ENCODE measurements at regions not wholly inside any gene's neighbourhood (a gene's known extent, or its start where the extent isn't known, plus 50 kb on each side); places are given as distances from the start of the nearest gene placed in this dataset.

DNA sequence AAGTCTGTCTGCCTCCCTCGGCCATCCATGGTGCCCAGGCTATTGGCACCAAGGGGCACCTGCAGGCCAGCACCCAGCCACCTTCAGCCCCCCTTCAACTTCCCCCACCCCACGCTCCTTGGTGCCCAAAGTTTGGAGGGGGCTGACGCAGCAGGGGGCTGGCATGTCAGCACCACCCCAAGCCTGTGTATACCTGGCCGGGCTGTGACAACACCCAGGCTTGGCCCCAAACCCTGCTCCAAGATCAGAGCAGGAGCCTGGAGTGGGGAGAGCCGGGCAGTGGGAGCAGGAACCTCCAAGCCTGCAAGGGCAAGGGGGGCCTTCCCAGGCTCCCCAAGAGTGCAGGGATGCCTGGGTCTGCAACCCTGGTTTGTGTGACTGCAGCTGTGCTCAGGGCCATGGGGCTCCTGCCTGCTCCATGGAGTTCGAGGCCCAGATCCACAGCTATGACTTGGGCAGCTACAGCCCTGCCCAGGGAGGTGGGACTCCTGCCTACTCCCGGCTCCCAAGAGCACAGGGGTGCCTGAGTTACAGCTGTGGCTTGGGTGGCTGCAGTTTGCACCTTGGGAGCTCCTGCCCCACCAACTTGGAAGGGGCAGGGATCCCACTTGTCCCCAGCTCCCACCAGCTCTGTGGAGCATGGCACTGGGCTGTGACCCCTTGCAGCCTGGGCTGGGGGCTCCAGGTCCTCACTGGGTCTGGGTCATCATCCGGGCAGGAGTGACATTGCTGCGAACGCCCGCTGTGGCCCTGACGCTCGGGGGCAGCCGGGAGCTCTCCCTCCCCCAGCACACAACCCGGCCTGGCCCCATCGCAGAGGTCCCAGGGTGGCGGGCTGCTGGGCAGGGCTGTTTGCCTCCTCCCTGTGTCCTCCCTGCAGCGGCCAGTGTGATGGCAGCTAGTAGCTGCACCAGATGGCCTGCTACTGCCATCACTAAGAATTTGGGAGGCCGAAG, 175.5 kb upstream of the SDK2 start:
- DNase-seq (ENCODE audit: low read depth in 1 of 2, low spot score in 1 of 2) = no peak
- in situ Hi-C loops (cut with HindIII; ENCODE audit: low pct_unique_long_range_greater_than_20kb, low sequenced_read_pairs) = no loop called here
- no peak for TF ChIP-seq JUND (IDR thresholded peaks at IDR 0.05; ENCODE audit: low read depth)

DNA sequence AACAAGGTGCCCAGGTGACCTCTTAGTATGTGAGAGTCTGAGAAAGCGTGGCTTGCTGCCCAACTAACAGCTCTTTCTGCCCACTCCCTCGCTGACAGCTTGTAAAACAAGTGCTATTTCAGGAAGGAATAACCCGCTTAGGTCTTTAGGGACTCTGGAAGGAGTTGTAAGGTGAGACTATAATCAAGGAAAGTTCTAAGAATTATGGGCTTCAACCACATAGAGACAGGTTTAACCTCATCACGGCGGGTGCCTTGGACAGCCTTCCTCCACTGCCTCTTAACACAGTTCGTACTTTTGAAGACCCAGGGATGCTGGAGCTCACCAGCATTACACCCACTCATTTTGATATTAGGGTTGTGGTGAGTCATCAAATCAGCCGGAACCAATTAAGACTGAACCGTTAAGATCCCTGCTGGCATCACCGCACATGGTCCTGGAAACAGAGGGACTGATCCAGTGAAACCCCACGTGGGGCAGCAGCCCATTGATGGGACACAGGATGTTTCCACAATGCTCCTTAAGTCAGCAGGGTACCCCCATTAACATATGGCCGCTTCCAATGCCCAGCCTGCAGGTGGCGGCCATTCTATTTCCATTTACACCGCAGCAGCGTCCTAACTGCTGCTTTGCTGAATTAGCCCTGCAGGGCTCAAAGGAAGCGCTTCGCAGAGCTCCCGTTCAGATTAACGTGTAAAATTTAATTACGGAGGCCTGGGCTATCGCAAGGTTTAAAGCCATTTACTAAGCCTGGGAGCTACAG, 176.6 kb upstream of the SDK2 start:
- TF ChIP-seq JUND (IDR thresholded peaks at IDR 0.05; ENCODE audit: low read depth) = no peak
- DNase-seq (ENCODE audit: low read depth in 1 of 2, low spot score in 1 of 2) = peak in 1 of 2 experiments; percentile 8
- in situ Hi-C loops (cut with HindIII; ENCODE audit: low pct_unique_long_range_greater_than_20kb, low sequenced_read_pairs) = no loop called here

DNA sequence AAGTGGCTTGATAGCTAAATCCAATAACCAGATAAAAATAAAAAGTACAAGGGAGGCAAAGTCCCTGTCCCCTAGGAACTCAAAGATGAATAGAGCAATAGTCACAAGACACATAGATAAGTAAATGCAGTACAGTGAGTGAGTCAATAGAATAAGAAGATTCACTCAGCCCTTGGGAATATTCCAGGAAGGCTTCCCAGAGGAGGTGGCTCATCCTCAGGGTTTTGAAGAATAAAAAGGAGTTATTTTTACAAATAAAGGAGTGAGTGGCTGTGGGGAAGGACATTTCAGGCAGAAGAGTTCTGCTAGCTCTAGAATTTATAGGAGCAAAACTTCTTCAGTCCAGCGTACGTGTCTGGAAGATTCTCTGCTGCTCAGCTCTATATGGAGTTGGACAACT, 177.4 kb upstream of the SDK2 start:
- in situ Hi-C loops (cut with HindIII; ENCODE audit: low pct_unique_long_range_greater_than_20kb, low sequenced_read_pairs) = no loop called here
- DNase-seq (ENCODE audit: low read depth in 1 of 2, low spot score in 1 of 2) = no peak
- TF ChIP-seq JUND (IDR thresholded peaks at IDR 0.05; ENCODE audit: low read depth) = no peak

DNA sequence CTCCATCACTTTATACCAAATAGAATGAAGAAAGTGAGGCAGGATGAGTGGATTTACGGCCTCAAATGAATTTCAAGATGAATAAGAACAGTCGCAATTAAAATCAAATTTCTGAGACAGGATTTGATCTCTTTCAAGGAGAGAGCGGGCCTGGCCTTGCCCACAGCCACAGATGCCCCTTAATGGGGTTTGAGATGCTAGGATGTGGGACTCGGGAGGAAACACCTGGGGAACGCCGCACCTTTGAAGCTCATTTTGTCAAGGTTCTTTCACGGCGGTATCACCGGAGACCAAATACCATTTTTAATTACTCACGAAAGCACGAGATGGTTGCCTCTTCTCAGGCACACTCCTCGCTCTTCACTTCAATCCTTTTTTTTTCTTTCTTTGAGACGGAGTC, 178.1 kb upstream of the SDK2 start:
- in situ Hi-C loops (cut with HindIII; ENCODE audit: low pct_unique_long_range_greater_than_20kb, low sequenced_read_pairs) = no loop called here
- no peak for DNase-seq (ENCODE audit: low read depth in 1 of 2, low spot score in 1 of 2)
- no peak for TF ChIP-seq JUND (IDR thresholded peaks at IDR 0.05; ENCODE audit: low read depth)

DNA sequence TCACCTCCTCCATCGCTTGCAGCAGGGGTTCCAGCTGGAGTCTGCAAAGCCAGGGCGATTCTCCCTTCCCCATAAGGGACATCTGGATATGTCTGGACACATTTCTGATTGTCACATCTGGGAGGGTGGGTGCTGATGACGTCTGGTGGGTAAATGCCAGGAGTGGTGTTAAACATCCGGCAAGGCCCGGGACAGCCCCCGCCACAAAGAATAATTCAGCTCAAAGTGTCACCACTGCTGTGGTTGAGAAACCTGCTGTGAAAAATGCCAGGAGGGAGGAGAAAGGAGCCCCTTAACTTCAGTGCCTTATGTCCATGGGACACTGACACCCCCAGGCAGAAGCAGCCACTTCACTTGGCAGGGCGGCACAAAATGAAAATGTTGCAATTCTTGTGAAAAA, 179.4 kb upstream of the SDK2 start:
- no peak for TF ChIP-seq JUND (IDR thresholded peaks at IDR 0.05; ENCODE audit: low read depth)
- no peak for DNase-seq (ENCODE audit: low read depth in 1 of 2, low spot score in 1 of 2)
- in situ Hi-C loops (cut with HindIII; ENCODE audit: low pct_unique_long_range_greater_than_20kb, low sequenced_read_pairs) = no loop called here

DNA sequence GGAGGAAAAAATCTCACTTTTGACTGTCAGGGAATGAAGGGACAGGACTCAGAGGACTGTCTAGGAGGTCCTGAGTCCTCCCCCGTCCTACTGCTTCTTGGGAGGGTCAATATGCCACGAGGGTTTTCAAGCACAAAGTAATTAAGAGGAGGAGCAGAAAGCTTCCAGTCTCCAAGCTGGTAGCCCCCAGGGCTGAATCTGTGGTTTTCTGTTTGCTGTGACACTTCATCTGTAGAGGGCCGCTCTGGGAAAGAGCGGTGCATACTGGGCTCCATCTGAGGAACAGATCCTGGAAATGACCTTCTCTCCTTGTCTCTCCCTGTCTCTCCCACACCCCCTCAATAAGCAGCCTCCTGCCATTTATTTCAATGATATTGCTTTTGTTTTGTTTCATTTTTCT, 180.1 kb upstream of the SDK2 start:
- TF ChIP-seq JUND (IDR thresholded peaks at IDR 0.05; ENCODE audit: low read depth) = no peak
- DNase-seq (ENCODE audit: low read depth in 1 of 2, low spot score in 1 of 2) = peak in 1 of 2 experiments; percentile 13

DNA sequence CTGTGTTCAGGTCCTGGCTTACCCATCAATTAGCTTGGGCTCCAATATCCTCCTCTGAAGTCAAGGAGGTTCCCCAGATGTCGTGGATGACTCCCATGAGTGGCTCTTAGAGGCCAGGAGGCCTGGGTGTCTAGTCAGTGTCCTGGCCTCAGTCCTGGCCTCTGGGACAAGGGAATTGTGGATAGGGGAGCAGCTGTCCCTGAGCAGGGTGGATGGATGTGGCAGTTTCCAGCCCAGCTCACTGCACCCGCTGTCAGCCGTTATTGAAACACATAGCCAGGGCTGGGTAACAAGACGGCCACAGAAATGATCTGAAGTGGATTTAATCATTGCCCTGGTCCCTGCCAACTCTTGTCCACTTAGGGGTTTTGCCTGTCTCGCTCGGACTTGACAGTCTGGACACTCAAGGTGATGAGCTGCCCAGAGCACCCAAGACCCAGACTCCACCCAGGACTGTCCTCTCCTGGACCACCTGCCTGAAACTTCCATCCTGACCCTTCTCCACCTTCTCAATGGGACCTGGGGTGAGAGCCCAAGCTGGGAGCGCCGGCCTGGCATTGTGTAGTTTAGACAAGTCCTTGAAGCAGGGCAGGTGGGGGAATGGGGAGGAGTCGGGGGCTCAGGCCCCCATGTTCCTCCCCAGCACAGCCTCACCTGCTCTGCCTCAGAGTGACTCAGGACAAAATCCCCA, 182.1 kb upstream of the SDK2 start:
- in situ Hi-C loops (cut with HindIII; ENCODE audit: low pct_unique_long_range_greater_than_20kb, low sequenced_read_pairs) = no loop called here
- no peak for TF ChIP-seq JUND (IDR thresholded peaks at IDR 0.05; ENCODE audit: low read depth)
- no peak for DNase-seq (ENCODE audit: low read depth in 1 of 2, low spot score in 1 of 2)

More for the DNA sequence above, 180.1 kb upstream of the SDK2 start:
- in situ Hi-C loops (cut with HindIII; ENCODE audit: low pct_unique_long_range_greater_than_20kb, low sequenced_read_pairs) = no loop called here

DNA sequence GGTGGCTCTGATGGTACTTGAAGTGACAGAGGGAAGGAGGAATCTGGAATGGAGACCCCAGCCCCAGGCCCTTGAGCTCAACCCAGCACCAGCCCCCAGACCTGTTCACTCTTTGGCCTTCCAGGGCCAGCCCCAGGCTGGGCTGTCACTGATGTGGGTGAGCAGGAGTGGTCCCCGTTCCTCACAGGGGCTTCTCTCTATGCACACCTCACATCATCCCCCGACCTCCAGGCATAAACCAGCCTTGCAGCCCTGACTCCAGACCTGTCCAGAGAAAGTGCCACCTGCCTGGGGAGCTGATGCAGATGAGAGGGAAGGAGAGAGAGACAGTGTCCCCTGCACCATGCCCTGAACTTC, 182.6 kb upstream of the SDK2 start:
- no peak for DNase-seq (ENCODE audit: low read depth in 1 of 2, low spot score in 1 of 2)
- no peak for TF ChIP-seq JUND (IDR thresholded peaks at IDR 0.05; ENCODE audit: low read depth)
- in situ Hi-C loops (cut with HindIII; ENCODE audit: low pct_unique_long_range_greater_than_20kb, low sequenced_read_pairs) = no loop called here

DNA sequence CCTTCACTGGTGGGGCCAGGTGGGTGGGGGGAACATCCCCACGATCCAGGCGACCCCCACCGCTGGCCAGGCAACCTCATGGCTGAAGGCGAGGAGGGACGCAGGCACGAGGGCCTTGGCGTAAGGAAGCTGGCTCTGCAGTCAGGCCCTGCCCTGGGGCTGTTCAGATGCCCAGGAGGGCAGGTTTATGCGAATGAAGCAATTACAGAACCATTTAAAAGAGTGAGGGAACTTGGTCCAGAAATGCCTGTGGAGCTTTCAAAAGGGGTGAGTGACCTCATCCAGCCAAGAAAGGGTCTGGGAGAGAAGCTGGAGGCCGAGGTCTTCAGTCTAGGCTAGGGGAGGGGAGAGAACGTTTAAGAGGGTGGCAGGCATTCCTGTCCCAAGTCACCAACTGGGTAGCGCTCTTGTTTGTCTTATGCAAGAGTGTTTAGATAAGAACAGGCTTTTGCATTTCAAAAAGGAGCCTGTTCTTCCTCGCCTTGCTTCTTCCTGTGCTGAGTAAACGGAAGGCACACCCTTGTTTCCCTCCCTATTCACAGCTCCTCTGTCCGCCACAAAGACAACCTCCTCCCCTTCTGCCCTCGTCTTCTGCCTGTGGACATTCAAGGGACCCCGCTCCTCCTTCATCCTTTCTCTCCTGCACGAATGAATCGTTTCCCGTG, 183.5 kb upstream of the SDK2 start:
- in situ Hi-C loops (cut with HindIII; ENCODE audit: low pct_unique_long_range_greater_than_20kb, low sequenced_read_pairs) = no loop called here
- DNase-seq (ENCODE audit: low read depth in 1 of 2, low spot score in 1 of 2) = peak; percentile 31 to 59
- TF ChIP-seq JUND (IDR thresholded peaks at IDR 0.05; ENCODE audit: low read depth) = no peak

DNA sequence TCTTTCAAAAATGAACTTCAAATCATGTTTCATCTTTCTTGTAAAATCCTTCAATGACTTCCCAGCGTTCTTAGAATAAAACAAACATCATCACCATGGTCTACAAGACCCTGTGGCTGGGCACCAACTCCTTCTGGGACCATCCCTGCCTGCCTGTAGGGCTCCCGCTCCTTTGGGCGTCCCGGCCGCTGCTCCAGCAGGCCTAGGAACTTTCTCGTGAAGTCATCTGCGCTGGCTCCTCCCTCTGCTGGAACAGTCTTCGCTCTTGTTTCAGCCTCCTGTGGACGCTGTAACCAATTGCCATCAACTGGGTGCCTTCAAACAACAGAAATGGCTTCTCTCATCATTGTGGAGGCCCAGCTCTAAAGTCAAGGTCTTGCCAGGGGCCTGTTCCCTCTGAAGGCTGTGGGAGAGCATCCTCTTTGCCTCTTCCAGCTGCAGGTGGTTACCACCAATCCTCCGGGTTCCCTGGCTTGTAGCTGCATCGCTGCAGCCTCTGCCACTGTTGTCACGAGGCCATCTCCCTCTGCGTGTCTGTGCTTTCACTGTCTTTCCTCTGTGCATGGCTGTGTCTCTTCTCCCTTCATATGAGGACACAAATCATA, 185.5 kb upstream of the SDK2 start:
- in situ Hi-C loops (cut with HindIII; ENCODE audit: low pct_unique_long_range_greater_than_20kb, low sequenced_read_pairs) = no loop called here
- DNase-seq (ENCODE audit: low read depth in 1 of 2, low spot score in 1 of 2) = no peak
- no peak for TF ChIP-seq JUND (IDR thresholded peaks at IDR 0.05; ENCODE audit: low read depth)

DNA sequence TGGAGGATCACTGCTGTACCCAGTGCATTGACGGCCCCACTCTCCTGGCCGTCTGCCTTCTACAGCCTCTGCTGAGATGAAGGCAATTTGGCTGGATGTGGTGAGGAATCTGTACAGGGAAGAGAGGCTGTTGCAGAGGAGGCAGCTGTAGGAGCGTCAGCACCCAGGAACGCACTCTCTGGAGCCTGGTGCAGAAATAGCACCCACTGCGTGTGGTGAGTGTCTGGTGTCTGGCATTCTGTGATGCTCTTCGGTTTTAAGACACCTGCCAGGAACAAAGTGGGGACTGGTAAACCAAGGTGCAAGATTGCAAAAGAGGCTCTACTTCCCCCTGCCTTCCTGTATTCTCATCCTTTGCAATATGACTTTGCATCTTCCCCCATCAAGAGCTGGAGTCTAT, 187.5 kb upstream of the SDK2 start:
- no peak for DNase-seq (ENCODE audit: low read depth in 1 of 2, low spot score in 1 of 2)
- in situ Hi-C loops (cut with HindIII; ENCODE audit: low pct_unique_long_range_greater_than_20kb, low sequenced_read_pairs) = no loop called here
- no peak for TF ChIP-seq JUND (IDR thresholded peaks at IDR 0.05; ENCODE audit: low read depth)

Measured in T47D (cell line).